Vagina (tissue), 2 donors: ENCODE measurements at regions not wholly inside any gene's neighbourhood (a gene's known extent, or its start where the extent isn't known, plus 50 kb on each side); places are given as distances from the start of the nearest gene placed in this dataset.

Experiments used
- CTCF ChIP-seq, 3 experiments: fragments of 450-650 bp in 2 of 3; fragments of 200-600 bp in 1 of 3; sonication (generic) in 1 of 3; IDR thresholded peaks; one replicate each; pipeline ENCODE4 v1.5.1; 2017 to 2019; ENCODE audit warnings: antibody characterized with exemption in 3 of 3, mild to moderate bottlenecking in 2 of 3, moderate library complexity in 2 of 3
- POLR2A ChIP-seq, 2 donors: fragments of 450-650 bp; IDR thresholded peaks; one replicate each; pipeline ENCODE4 v1.6.1; 2017; ENCODE audit warnings: antibody characterized with exemption in 2 of 2, mild to moderate bottlenecking in 2 of 2, moderate library complexity in 2 of 2

- TF ChIP-seq POLR2A (IDR thresholded peaks at IDR 0.05) (no peak), CTCF (IDR thresholded peaks at IDR 0.05) (peak in 2 of 3 experiments; percentile 14 to 21)
These were observed 805.6 kb upstream of the ARGLU1 start for GRCh38 chr13:107373551-107373950.
